H1 (cell line): ENCODE measurements at regions not wholly inside any gene's neighbourhood (a gene's known extent, or its start where the extent isn't known, plus 50 kb on each side); places are given as distances from the start of the nearest gene placed in this dataset.

Experiments
- BCL11A ChIP-seq, 2 experiments: IDR thresholded peaks; one replicate each; pipeline ENCODE4 v1.6.1; 2011; ENCODE audit warnings: low read depth in 2 of 2, low read length in 2 of 2, mild to moderate bottlenecking in 2 of 2
- CBX8 ChIP-seq: fragments of 300-800, 300-1000 bp; sonication (generic); IDR thresholded peaks from 2 replicates; pipeline ENCODE4 v1.7.1; 2016; ENCODE audit warnings: low read depth, low read length, borderline replicate concordance
- CHD7 ChIP-seq: fragments of 300-600 bp; sonication (generic); IDR thresholded peaks from 2 replicates; pipeline ENCODE4 v1.7.1; 2012; ENCODE audit warnings: low read length, moderate library complexity, mild to moderate bottlenecking, inconsistent platforms; ENCODE audit not compliant: insufficient replicate concordance
- EZH2 ChIP-seq: fragments of 200-600 bp; sonication (generic); IDR thresholded peaks from 2 replicates; pipeline ENCODE4 v1.7.1; 2012; ENCODE audit warnings: low read depth, mild to moderate bottlenecking, moderate library complexity, low read length, inconsistent platforms; ENCODE audit not compliant: severe bottlenecking
- NANOG ChIP-seq: IDR thresholded peaks from 2 replicates; pipeline ENCODE4 v1.6.1; 2011; ENCODE audit warnings: low read length, low read depth, mild to moderate bottlenecking, inconsistent platforms; ENCODE audit not compliant: insufficient read depth, poor library complexity, severe bottlenecking
- POLR2A ChIP-seq, 2 experiments: IDR thresholded peaks; 1 replicate in 1 of 2; 2 replicates in 1 of 2; pipeline ENCODE4 v1.6.1; 2011; ENCODE audit warnings: low read depth in 2 of 2, low read length in 2 of 2, mild to moderate bottlenecking in 2 of 2; ENCODE audit errors: control extremely low read depth in 1 of 2
- SUZ12 ChIP-seq: fragments of 200-600 bp; sonication (generic); IDR thresholded peaks from 2 replicates; pipeline ENCODE4 v1.6.1; 2012; ENCODE audit warnings: mild to moderate bottlenecking, inconsistent platforms, low read length, moderate library complexity, mixed read lengths
- TF ChIP-seq, protein P1 (sequence below): IDR thresholded peaks from 2 replicates; pipeline ENCODE4 v1.6.1; 2012; ENCODE audit warnings: low read length, inconsistent platforms

DNA sequence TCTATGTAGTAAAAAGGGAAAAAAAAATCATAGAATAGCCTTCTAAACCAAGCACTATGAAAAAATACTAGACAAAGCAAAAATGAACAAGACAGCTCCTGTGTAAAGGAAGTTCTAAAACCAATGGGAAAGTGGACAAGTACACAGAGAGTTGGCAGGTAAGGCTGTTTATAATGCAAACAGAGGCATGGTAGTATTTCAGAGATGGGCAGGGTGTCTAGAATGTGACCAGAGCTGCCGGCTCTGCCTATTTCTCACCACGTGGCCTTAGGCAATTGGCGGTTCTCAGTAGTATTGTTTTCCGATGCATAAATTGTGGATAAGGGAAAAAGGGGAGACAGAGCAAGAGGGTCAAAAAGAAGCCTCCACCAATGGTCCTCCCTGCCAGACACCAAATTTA is 173.6 kb downstream of the ANKRD30B start (continued):
- no peak for TF ChIP-seq CHD7
- TF ChIP-seq, protein P1, sequence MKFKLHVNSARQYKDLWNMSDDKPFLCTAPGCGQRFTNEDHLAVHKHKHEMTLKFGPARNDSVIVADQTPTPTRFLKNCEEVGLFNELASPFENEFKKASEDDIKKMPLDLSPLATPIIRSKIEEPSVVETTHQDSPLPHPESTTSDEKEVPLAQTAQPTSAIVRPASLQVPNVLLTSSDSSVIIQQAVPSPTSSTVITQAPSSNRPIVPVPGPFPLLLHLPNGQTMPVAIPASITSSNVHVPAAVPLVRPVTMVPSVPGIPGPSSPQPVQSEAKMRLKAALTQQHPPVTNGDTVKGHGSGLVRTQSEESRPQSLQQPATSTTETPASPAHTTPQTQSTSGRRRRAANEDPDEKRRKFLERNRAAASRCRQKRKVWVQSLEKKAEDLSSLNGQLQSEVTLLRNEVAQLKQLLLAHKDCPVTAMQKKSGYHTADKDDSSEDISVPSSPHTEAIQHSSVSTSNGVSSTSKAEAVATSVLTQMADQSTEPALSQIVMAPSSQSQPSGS = no peak
- TF ChIP-seq EZH2 = no peak
- TF ChIP-seq BCL11A (IDR thresholded peaks at IDR 0.05; ENCODE audit: low read depth in 2 of 2, low read length in 2 of 2) = no peak
- no peak for TF ChIP-seq NANOG
- TF ChIP-seq SUZ12 = no peak
- no peak for TF ChIP-seq CBX8
- no peak for TF ChIP-seq POLR2A (IDR thresholded peaks at IDR 0.05; ENCODE audit: control extremely low read depth in 1 of 2, low read depth in 2 of 2, low read length in 2 of 2)
